H9 (cell line): ENCODE measurements at regions not wholly inside any gene's neighbourhood (a gene's known extent, or its start where the extent isn't known, plus 50 kb on each side); places are given as distances from the start of the nearest gene placed in this dataset.

Source experiments
- DNase-seq: peaks from one replicate; pipeline ENCODE4 v3.0.0-alpha.2; 2017
- H2AFZ ChIP-seq: one replicate; pipeline ENCODE4 v1.6.1; 2013; ENCODE audit warnings: mild to moderate bottlenecking, low read length, control low read depth, moderate library complexity
- H2AK5ac ChIP-seq: 2 replicates; pipeline ENCODE4 v1.6.1; 2013; ENCODE audit warnings: low read length, control low read depth, mixed read lengths; ENCODE audit not compliant: insufficient read length
- H2BK120ac ChIP-seq: one replicate; pipeline ENCODE4 v1.6.1; 2013; ENCODE audit warnings: low read depth, mild to moderate bottlenecking, low read length, control low read depth, inconsistent platforms; ENCODE audit not compliant: poor library complexity, severe bottlenecking
- H2BK12ac ChIP-seq: 2 replicates; pipeline ENCODE4 v1.6.1; 2013; ENCODE audit warnings: low read length, control low read depth, mixed read lengths, low read depth; ENCODE audit not compliant: insufficient read length
- H2BK15ac ChIP-seq: 2 replicates; pipeline ENCODE4 v1.6.1; 2013; ENCODE audit warnings: low read depth, low read length, control low read depth
- H2BK20ac ChIP-seq: one replicate; pipeline ENCODE4 v1.6.1; 2013; ENCODE audit warnings: low read depth, mild to moderate bottlenecking, low read length, control low read depth, inconsistent platforms; ENCODE audit not compliant: poor library complexity, severe bottlenecking
- H2BK5ac ChIP-seq: 2 replicates; pipeline ENCODE4 v1.6.1; 2013; ENCODE audit warnings: low read length, control low read depth, mixed read lengths; ENCODE audit not compliant: insufficient read length
- H3K14ac ChIP-seq: 2 replicates; pipeline ENCODE4 v1.6.1; 2013; ENCODE audit warnings: low read length, control low read depth; ENCODE audit not compliant: insufficient read depth
- H3K18ac ChIP-seq: 2 replicates; pipeline ENCODE4 v1.6.1; 2013; ENCODE audit warnings: low read depth, mild to moderate bottlenecking, mixed read lengths, low read length, control low read depth; ENCODE audit not compliant: insufficient read length
- H3K23ac ChIP-seq: 2 replicates; pipeline ENCODE4 v1.6.1; 2013; ENCODE audit warnings: low read length, control low read depth, mixed read lengths, low read depth; ENCODE audit not compliant: insufficient read length
- H3K23me2 ChIP-seq: 2 replicates; pipeline ENCODE4 v1.6.1; 2013; ENCODE audit warnings: low read depth, mild to moderate bottlenecking, mixed read lengths, low read length, control low read depth; ENCODE audit not compliant: insufficient read length, poor library complexity, severe bottlenecking
- H3K27ac ChIP-seq: 2 replicates; pipeline ENCODE4 v1.5.1; 2013; ENCODE audit warnings: low read length, control low read depth, mixed read lengths, low read depth; ENCODE audit not compliant: insufficient read length
- H3K27me3 ChIP-seq: 2 replicates; pipeline ENCODE4 v1.6.1; 2013; ENCODE audit warnings: low read length, control low read depth, inconsistent platforms; ENCODE audit not compliant: insufficient read depth
- H3K4ac ChIP-seq: 2 replicates; pipeline ENCODE4 v1.6.1; 2013; ENCODE audit warnings: low read depth, mild to moderate bottlenecking, control low read depth, inconsistent platforms, low read length, moderate library complexity
- H3K4me1 ChIP-seq: 2 replicates; pipeline ENCODE4 v1.6.1; 2013; ENCODE audit warnings: low read length, control low read depth, inconsistent platforms; ENCODE audit not compliant: insufficient read depth
- H3K4me2 ChIP-seq: 2 replicates; pipeline ENCODE4 v1.6.1; 2013; ENCODE audit warnings: low read length, control low read depth, mixed read lengths; ENCODE audit not compliant: insufficient read length, insufficient read depth
- H3K56ac ChIP-seq: 2 replicates; pipeline ENCODE4 v1.6.1; 2013; ENCODE audit warnings: low read depth, mild to moderate bottlenecking, mixed read lengths, low read length, control low read depth; ENCODE audit not compliant: insufficient read length
- H3K79me1 ChIP-seq: 2 replicates; pipeline ENCODE4 v1.6.1; 2013; ENCODE audit warnings: low read depth, mild to moderate bottlenecking, moderate library complexity, low read length, control low read depth, inconsistent platforms; ENCODE audit not compliant: insufficient read depth, poor library complexity, severe bottlenecking
- H3K79me2 ChIP-seq: 2 replicates; pipeline ENCODE4 v1.6.1; 2013; ENCODE audit warnings: low read length, control low read depth, inconsistent platforms; ENCODE audit not compliant: insufficient read depth
- H3K9ac ChIP-seq: 2 replicates; pipeline ENCODE4 v1.6.1; 2013; ENCODE audit warnings: low read length, control low read depth, mixed read lengths; ENCODE audit not compliant: insufficient read length; ENCODE audit errors: extremely low read depth
- H3K9me3 ChIP-seq: one replicate; pipeline ENCODE4 v1.6.1; 2013; ENCODE audit warnings: low read depth, low read length, inconsistent platforms; ENCODE audit not compliant: control insufficient read depth
- H3T11ph ChIP-seq: one replicate; pipeline ENCODE4 v1.6.1; 2013; ENCODE audit warnings: mild to moderate bottlenecking, low read length, control low read depth, inconsistent platforms
- H4K20me1 ChIP-seq: one replicate; pipeline ENCODE4 v1.6.1; 2013; ENCODE audit not compliant: control insufficient read depth, insufficient read length, insufficient read depth
- H4K5ac ChIP-seq: 2 replicates; pipeline ENCODE4 v1.6.1; 2013; ENCODE audit warnings: low read depth, mild to moderate bottlenecking, mixed read lengths, low read length, control low read depth; ENCODE audit not compliant: insufficient read length
- H4K8ac ChIP-seq: replicated peaks from 2 replicates; pipeline ENCODE4 v1.6.1; 2013; ENCODE audit warnings: low read length, control low read depth, mixed read lengths, low read depth; ENCODE audit not compliant: insufficient read length
- H4K91ac ChIP-seq: 2 replicates; pipeline ENCODE4 v1.6.1; 2013; ENCODE audit warnings: low read depth, mild to moderate bottlenecking, moderate library complexity, mixed read lengths, low read length, control low read depth; ENCODE audit not compliant: insufficient read length
- H3K27ac Mint-ChIP-seq, 3 experiments: 2 replicates in 2 of 3; 3 replicates in 1 of 3; pipeline ENCODE4 v1.8.0; 2020 to 2021; ENCODE audit warnings: mixed read lengths in 3 of 3, mild to moderate bottlenecking in 1 of 3, moderate library complexity in 1 of 3
- H3K27me3 Mint-ChIP-seq: 2 replicates; pipeline ENCODE4 v1.8.0; 2021; ENCODE audit warnings: low read depth, mild to moderate bottlenecking, moderate library complexity, mixed read lengths
- H3K36me3 Mint-ChIP-seq, 3 experiments: 2 replicates in 2 of 3; 3 replicates in 1 of 3; pipeline ENCODE4 v1.8.0; 2020 to 2021; ENCODE audit warnings: low read depth in 3 of 3, mixed read lengths in 3 of 3; ENCODE audit not compliant: insufficient read depth in 1 of 3
- H3K4me1 Mint-ChIP-seq, 2 experiments: 2 replicates each; pipeline ENCODE4 v1.8.0; 2020; ENCODE audit warnings: mixed read lengths in 2 of 2
- H3K4me3 Mint-ChIP-seq, 2 experiments: 2 replicates in 1 of 2; 3 replicates in 1 of 2; pipeline ENCODE4 v1.8.0; 2020 to 2021; ENCODE audit warnings: mild to moderate bottlenecking in 2 of 2, mixed read lengths in 2 of 2, moderate library complexity in 1 of 2
- H3K9me3 Mint-ChIP-seq, 2 experiments: 2 replicates in 1 of 2; 3 replicates in 1 of 2; pipeline ENCODE4 v1.8.0; 2020; ENCODE audit warnings: mild to moderate bottlenecking in 2 of 2, mixed read lengths in 2 of 2, moderate library complexity in 1 of 2
- WGBS: extraction: QIAGEN DNeasy Blood & Tissue Kit; methylation state at CpG from one replicate; pipeline ENCODE4 v1.1.7; 2013; ENCODE audit warnings: missing lambda C conversion rate, low lambda C conversion rate, mixed read lengths; ENCODE audit not compliant: insufficient read length; ENCODE audit errors: extremely low coverage; 5-methylcytosine and 5-hydroxymethylcytosine counted together
- TF ChIP-seq, protein P1 (sequence below): fragments of 200-600 bp; sonication (generic); conservative IDR thresholded peaks from 3 replicates; pipeline ENCODE4 v1.8.0; 2021; ENCODE audit warnings: antibody characterized with exemption, mild to moderate bottlenecking

GRCh38 chr14:37857774-37858266 lies 262.4 kb downstream of the TTC6 start:
- Histone ChIP-seq H3K56ac (no peak overlapping the region), H2BK120ac (no peak overlapping the region), H3K9me3 (no peaks in the 10 kb centered on the region), H4K20me1 (no peaks in the 10 kb centered on the region), H3K4ac (no peak overlapping the region), H2BK20ac (no peak overlapping the region), H3K23me2 (no peaks in the 10 kb centered on the region), H4K91ac (no peak overlapping the region), H4K8ac (no peak overlapping the region), H3K9ac (no peak overlapping the region), H3K18ac (no peak overlapping the region), H2BK12ac (no peak overlapping the region), H3K79me2 (no peaks in the 10 kb centered on the region), H3K14ac (no peak overlapping the region), H2AK5ac (no peak overlapping the region), H3K23ac (no peak overlapping the region), H3T11ph (no peak overlapping the region), H3K79me1 (no peaks in the 10 kb centered on the region), H2AFZ (no peak overlapping the region), H2BK5ac (no peak overlapping the region), H3K4me2 (no peak overlapping the region), H2BK15ac (no peak overlapping the region), H3K4me1 (no peaks in the 10 kb centered on the region), H3K27ac (no peak overlapping the region), H4K5ac (no peak overlapping the region), H3K27me3 (no peaks in the 10 kb centered on the region)
- H3K9me3 Mint-ChIP-seq, result no peaks in the 10 kb centered on the region
- H3K4me1 Mint-ChIP-seq, result peaks cover 5 to 9% of the 10 kb centered on the region in 2 experiments
- H3K27ac Mint-ChIP-seq, result no peak overlapping the region
- DNase-seq, result no peak
- no peaks in the 10 kb centered on the region; the same call in 1 of the 2 replicates for H3K27me3 Mint-ChIP-seq
- H3K4me3 Mint-ChIP-seq, result no peak overlapping the region
- TF ChIP-seq, protein P1, sequence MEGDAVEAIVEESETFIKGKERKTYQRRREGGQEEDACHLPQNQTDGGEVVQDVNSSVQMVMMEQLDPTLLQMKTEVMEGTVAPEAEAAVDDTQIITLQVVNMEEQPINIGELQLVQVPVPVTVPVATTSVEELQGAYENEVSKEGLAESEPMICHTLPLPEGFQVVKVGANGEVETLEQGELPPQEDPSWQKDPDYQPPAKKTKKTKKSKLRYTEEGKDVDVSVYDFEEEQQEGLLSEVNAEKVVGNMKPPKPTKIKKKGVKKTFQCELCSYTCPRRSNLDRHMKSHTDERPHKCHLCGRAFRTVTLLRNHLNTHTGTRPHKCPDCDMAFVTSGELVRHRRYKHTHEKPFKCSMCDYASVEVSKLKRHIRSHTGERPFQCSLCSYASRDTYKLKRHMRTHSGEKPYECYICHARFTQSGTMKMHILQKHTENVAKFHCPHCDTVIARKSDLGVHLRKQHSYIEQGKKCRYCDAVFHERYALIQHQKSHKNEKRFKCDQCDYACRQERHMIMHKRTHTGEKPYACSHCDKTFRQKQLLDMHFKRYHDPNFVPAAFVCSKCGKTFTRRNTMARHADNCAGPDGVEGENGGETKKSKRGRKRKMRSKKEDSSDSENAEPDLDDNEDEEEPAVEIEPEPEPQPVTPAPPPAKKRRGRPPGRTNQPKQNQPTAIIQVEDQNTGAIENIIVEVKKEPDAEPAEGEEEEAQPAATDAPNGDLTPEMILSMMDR, result no peak
- no CpG with 5 or more reads among the region's 2 CpGs for WGBS
- H3K36me3 Mint-ChIP-seq, result no peaks in the 10 kb centered on the region
